AG04449 (cell line): ENCODE measurements at regions not wholly inside any gene's neighbourhood (a gene's known extent, or its start where the extent isn't known, plus 50 kb on each side); places are given as distances from the start of the nearest gene placed in this dataset.
"Not testable (repeated sequence)": the region's sequence is repeated elsewhere in the genome, so short reads cannot be mapped to it uniquely, and the experiment has no call there.

Source experiments
- CTCF ChIA-PET: fragments of 350-600 bp; formaldehyde crosslinking; extraction: SDS; loops from one replicate; lab custom pipeline; 2021; ENCODE audit warnings: antibody characterized with exemption; lab: Yijun Ruan, JAX
- POLR2A ChIA-PET: fragments of 400-600, 350-600 bp; formaldehyde crosslinking; extraction: SDS; loops from one replicate; lab custom pipeline; 2020; ENCODE audit warnings: antibody characterized with exemption, inconsistent platforms; lab: Yijun Ruan, JAX
- DNase-seq: peaks from one replicate; pipeline ENCODE4 v3.0.0-alpha.2; 2010; ENCODE audit warnings: low read depth, low spot score
- H3K4me3 ChIP-seq: 2 replicates; pipeline ENCODE4 v1.5.1; 2011; ENCODE audit warnings: low read depth, mild to moderate bottlenecking, control low read depth, low read length
- TF ChIP-seq, protein P1 (sequence below): IDR thresholded peaks from one replicate; pipeline ENCODE4 v1.5.1; 2011; ENCODE audit warnings: mild to moderate bottlenecking, moderate library complexity, low read length, control low read depth, inconsistent platforms; ENCODE audit not compliant: insufficient read depth; ENCODE audit errors: missing control alignments

GRCh38 chrX:1763294-1763693 is 148.4 kb downstream of the ASMT start:
- H3K4me3 ChIP-seq, result no peak overlapping the region
- ChIA-PET CTCF (no interaction called here), POLR2A (no interaction called here)
- TF ChIP-seq, protein P1, sequence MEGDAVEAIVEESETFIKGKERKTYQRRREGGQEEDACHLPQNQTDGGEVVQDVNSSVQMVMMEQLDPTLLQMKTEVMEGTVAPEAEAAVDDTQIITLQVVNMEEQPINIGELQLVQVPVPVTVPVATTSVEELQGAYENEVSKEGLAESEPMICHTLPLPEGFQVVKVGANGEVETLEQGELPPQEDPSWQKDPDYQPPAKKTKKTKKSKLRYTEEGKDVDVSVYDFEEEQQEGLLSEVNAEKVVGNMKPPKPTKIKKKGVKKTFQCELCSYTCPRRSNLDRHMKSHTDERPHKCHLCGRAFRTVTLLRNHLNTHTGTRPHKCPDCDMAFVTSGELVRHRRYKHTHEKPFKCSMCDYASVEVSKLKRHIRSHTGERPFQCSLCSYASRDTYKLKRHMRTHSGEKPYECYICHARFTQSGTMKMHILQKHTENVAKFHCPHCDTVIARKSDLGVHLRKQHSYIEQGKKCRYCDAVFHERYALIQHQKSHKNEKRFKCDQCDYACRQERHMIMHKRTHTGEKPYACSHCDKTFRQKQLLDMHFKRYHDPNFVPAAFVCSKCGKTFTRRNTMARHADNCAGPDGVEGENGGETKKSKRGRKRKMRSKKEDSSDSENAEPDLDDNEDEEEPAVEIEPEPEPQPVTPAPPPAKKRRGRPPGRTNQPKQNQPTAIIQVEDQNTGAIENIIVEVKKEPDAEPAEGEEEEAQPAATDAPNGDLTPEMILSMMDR, result no peak
- no peak for DNase-seq

DNA sequence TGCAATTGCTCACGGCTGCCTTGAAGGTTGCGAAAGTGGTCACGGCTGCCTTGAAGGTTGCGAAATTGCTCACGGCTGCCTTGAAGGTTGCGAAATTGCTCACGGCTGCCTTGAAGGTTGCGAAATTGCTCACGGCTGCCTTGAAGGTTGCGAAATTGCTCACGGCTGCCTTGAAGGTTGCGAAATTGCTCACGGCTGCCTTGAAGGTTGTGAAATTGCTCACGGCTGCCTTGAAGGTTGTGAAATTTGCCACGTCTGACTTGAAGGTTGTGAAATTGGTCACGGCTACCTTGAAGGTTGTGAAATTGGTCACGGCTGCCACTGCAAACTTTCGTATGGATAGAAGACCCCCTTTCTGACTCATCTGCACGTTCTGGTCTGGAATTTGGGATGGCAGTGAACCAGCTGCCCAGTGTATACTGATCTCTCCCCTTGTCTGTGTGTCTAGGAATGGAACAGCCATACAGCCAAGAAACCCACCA is 150.1 kb downstream of the ASMT start:
- DNase-seq, POLR2A ChIA-PET, H3K4me3 ChIP-seq, CTCF ChIA-PET: not testable (repeated sequence)

DNA sequence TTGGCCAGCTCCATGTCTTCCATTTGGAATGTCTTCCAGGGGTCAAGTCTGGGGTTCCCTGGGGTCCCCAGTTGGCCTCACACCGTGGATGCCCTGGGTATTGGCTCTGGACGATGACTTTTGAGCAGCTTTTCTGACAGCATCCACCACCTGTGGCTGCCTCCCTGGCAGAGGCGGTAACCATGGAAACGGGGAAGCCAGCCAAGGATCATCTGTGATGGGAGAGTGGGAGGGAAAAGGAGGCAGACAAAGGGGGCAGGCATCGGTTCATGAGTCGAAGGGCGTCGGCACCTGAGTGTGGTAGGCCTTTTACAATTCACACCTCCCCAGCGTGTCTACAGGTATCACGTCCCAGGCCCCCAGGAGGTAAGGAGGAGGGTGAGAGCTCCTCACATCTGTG is 152.2 kb downstream of the ASMT start:
- no peak overlapping the region for H3K4me3 ChIP-seq
- POLR2A ChIA-PET, result no interaction called here
- no peak for DNase-seq
- TF ChIP-seq, protein P1, result no peak
- CTCF ChIA-PET, result no interaction called here

DNA sequence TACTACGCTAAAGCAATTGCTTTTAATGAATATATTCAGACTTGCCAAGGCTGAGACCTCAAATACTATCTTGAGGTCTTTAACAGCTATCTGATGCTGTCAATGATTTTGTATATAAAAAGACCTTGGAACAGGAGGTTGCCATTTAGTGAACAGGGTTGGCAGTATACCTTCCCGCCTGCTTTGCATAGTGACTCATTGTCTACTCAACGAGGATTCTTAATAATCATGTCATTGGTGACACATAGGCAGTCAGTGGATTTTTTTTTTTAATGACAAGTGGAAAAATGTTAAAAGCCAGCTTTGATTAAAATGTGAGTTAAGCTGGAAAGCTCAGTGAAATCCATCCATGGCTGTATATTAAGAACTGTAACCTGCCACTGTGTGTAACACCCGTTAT is 164.0 kb downstream of the ASMT start:
- H3K4me3 ChIP-seq, result no peak overlapping the region
- DNase-seq, result no peak
- TF ChIP-seq, protein P1, result no peak
- POLR2A ChIA-PET, result no interaction called here
- CTCF ChIA-PET, result no interaction called here

DNA sequence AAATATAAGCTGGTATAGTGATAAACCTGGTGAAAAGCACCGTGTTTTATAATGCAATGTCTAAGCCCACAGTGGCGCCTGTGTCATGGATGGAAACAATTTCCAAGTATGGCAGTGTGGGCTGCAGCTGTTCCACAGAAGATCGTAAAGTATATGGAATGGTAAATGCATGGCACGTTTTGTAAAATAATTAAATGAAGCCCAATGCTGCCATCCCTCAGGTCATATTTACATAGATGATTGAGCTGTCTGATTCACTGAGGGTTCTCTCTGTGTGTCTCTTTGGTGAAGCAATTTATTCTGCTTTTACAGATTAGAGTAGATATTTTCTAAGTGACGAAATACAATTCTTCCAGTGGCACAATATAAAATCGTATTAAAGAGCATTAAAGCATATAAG is 164.8 kb downstream of the ASMT start:
- ChIA-PET CTCF (no interaction called here), POLR2A (no interaction called here)
- TF ChIP-seq, protein P1, result no peak
- DNase-seq, result no peak
- no peak overlapping the region for H3K4me3 ChIP-seq

DNA sequence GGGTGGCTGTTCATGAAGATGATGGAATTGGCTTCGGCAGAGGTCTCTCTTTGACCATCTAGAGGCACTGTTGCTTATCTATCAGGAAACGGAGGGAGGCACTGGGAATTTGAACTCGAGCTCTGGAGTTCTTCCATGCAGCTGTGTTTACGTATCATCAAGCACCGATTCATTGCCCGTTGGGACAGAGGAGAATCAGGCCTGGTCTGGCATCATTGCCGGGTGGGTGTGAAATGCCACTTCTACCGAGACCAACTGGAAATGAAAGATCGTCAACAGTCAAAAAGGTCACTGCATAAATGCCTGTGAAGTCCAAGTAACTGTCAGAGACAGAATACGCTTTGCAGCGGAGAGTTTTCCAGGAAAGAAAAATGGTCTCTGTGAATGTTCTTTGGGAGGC is 166.9 kb downstream of the ASMT start:
- ChIA-PET CTCF (no interaction called here), POLR2A (no interaction called here)
- TF ChIP-seq, protein P1, result no peak
- no peak overlapping the region for H3K4me3 ChIP-seq
- no peak for DNase-seq

GRCh38 chrX:1784773-1785172 is 169.9 kb downstream of the ASMT start:
- ChIA-PET POLR2A (no interaction called here), CTCF (no interaction called here)
- H3K4me3 ChIP-seq, result no peak overlapping the region
- DNase-seq, result no peak
- TF ChIP-seq, protein P1, result no peak
